ENCODE measurements at regions not wholly inside any gene's neighbourhood (a gene's known extent, or its start where the extent isn't known, plus 50 kb on each side); places are given as distances from the start of the nearest gene placed in this dataset.

GRCh38 chr11:15697437-15698236 is 582.9 kb downstream of the INSC start:
- DNase-seq (ENCODE audit: low read depth in 2 of 2), result no peak

- no peak for DNase-seq (ENCODE audit: low read depth in 2 of 2)
Measured at GRCh38 chr11:15698855-15699254, 584.1 kb downstream of the INSC start.

GRCh38 chr11:15699978-15700377 is 585.3 kb downstream of the INSC start:
- DNase-seq (ENCODE audit: low read depth in 2 of 2), result no peak

GRCh38 chr11:15700456-15700855 is 585.7 kb downstream of the INSC start:
- DNase-seq (ENCODE audit: low read depth in 2 of 2), result no peak

GRCh38 chr11:15704064-15704463 is 589.3 kb downstream of the INSC start:
- no peak for DNase-seq (ENCODE audit: low read depth in 2 of 2)

GRCh38 chr11:15704556-15704955 is 589.8 kb downstream of the INSC start:
- no peak for DNase-seq (ENCODE audit: low read depth in 2 of 2)

GRCh38 chr11:15705891-15706290 is 591.2 kb downstream of the INSC start:
- no peak for DNase-seq (ENCODE audit: low read depth in 2 of 2)

GRCh38 chr11:15707194-15707593 is 592.5 kb downstream of the INSC start:
- DNase-seq (ENCODE audit: low read depth in 2 of 2), result no peak

- DNase-seq (ENCODE audit: low read depth in 2 of 2), result no peak
Measured at GRCh38 chr11:15707971-15708370, 593.2 kb downstream of the INSC start.

- DNase-seq (ENCODE audit: low read depth in 2 of 2), result no peak
Measured at GRCh38 chr11:15710580-15711275, 596.0 kb downstream of the INSC start.

GRCh38 chr11:15711311-15711710 is 596.6 kb downstream of the INSC start:
- DNase-seq (ENCODE audit: low read depth in 2 of 2), result no peak

GRCh38 chr11:15714641-15715399 is 600.1 kb downstream of the INSC start:
- DNase-seq (ENCODE audit: low read depth in 2 of 2), result no peak

- DNase-seq (ENCODE audit: low read depth in 2 of 2), result no peak
Measured at GRCh38 chr11:15716550-15716949, 601.8 kb downstream of the INSC start.

- no peak for DNase-seq (ENCODE audit: low read depth in 2 of 2)
Measured at GRCh38 chr11:15720460-15720859, 605.7 kb downstream of the INSC start.

GRCh38 chr11:15723966-15724365 is 609.2 kb downstream of the INSC start:
- DNase-seq (ENCODE audit: low read depth in 2 of 2), result no peak

- no peak for DNase-seq (ENCODE audit: low read depth in 2 of 2)
Measured at GRCh38 chr11:15724601-15725000, 609.9 kb downstream of the INSC start.

- no peak for DNase-seq (ENCODE audit: low read depth in 2 of 2)
Measured at GRCh38 chr11:15725246-15725645, 610.5 kb downstream of the INSC start.

GRCh38 chr11:15726221-15726746 is 611.6 kb downstream of the INSC start:
- DNase-seq (ENCODE audit: low read depth in 2 of 2), result no peak

- DNase-seq (ENCODE audit: low read depth in 2 of 2), result no peak
Measured at GRCh38 chr11:15726893-15727519, 612.3 kb downstream of the INSC start.

GRCh38 chr11:15727520-15727914 is 612.8 kb downstream of the INSC start:
- DNase-seq (ENCODE audit: low read depth in 2 of 2), result no peak

GRCh38 chr11:15728207-15728606 is 613.5 kb downstream of the INSC start:
- DNase-seq (ENCODE audit: low read depth in 2 of 2), result no peak

All from stimulated activated CD4-positive, alpha-beta T cell treated with anti-CD3 and anti-CD28 coated beads, Interleukin-12 subunit alpha, Interleukin-12 subunit beta, amount 100 ng/mL, for 24 hours (primary cell).